PC-9 (cell line): ENCODE measurements at regions not wholly inside any gene's neighbourhood (a gene's known extent, or its start where the extent isn't known, plus 50 kb on each side); places are given as distances from the start of the nearest gene placed in this dataset.

Experiments
- BruUV-seq: library from RNA; stranded (reverse); fragments of 400-500 nt; replicated peaks from 2 replicates; lab custom pipeline; 2021; lab: Mats Ljungman, UMichigan
- CTCF ChIA-PET: fragments of 300-600 bp; sonication (Branson Sonifier 250); formaldehyde crosslinking; loops from one replicate; lab custom pipeline; 2022; ENCODE audit warnings: antibody characterized with exemption; lab: Charles Lee
- POLR2A ChIA-PET: fragments of 300-600 bp; sonication (Branson Sonifier 250); formaldehyde crosslinking; loops from one replicate; lab custom pipeline; 2022; ENCODE audit warnings: antibody characterized with exemption; ENCODE audit not compliant: unreplicated experiment; lab: Charles Lee
- DNase-seq, 2 experiments: peaks; one replicate each; pipeline versions ENCODE4 v3.0.0 to v3.0.0-alpha.2; 2015 to 2022; ENCODE audit warnings: mixed read lengths in 1 of 2
- H2AFZ ChIP-seq: fragments of 200-600 bp; sonication (generic); 2 replicates; pipeline ENCODE4 v1.8.1; 2017; ENCODE audit warnings: antibody characterized with exemption
- H3F3A ChIP-seq: fragments of 200-600 bp; sonication (generic); 2 replicates; pipeline ENCODE4 v1.8.1; 2017; ENCODE audit warnings: antibody characterized with exemption, mild to moderate bottlenecking, low read depth; ENCODE audit not compliant: insufficient read depth
- H3K27ac ChIP-seq: fragments of 200-600 bp; sonication (generic); 2 replicates; pipeline ENCODE4 v1.6.1; 2016; ENCODE audit warnings: mixed run types
- H3K27me3 ChIP-seq: fragments of 200-600 bp; sonication (generic); 2 replicates; pipeline ENCODE4 v1.6.1; 2016; ENCODE audit warnings: low read depth, mixed run types; ENCODE audit not compliant: insufficient read depth
- H3K36me3 ChIP-seq: fragments of 200-600 bp; sonication (generic); 2 replicates; pipeline ENCODE4 v1.6.1; 2016; ENCODE audit warnings: low read depth, mixed run types
- H3K4me1 ChIP-seq: fragments of 200-600 bp; sonication (generic); replicated peaks from 2 replicates; pipeline ENCODE4 v1.6.1; 2016; ENCODE audit warnings: mixed run types; ENCODE audit not compliant: insufficient read depth
- H3K4me2 ChIP-seq: fragments of 200-600 bp; sonication (generic); 2 replicates; pipeline ENCODE4 v1.6.1; 2017; ENCODE audit warnings: mixed run types
- H3K4me3 ChIP-seq: fragments of 200-600 bp; sonication (generic); 2 replicates; pipeline ENCODE4 v1.6.1; 2016; ENCODE audit warnings: mixed run types
- H3K79me2 ChIP-seq: fragments of 200-600 bp; sonication (generic); 2 replicates; pipeline ENCODE4 v1.6.1; 2017; ENCODE audit warnings: low read depth, mixed run types
- H3K9me2 ChIP-seq: fragments of 200-600 bp; sonication (generic); 2 replicates; pipeline ENCODE4 v1.8.1; 2017; ENCODE audit warnings: mild to moderate bottlenecking; ENCODE audit not compliant: insufficient read depth
- H3K9me3 ChIP-seq: fragments of 200-600 bp; sonication (generic); 2 replicates; pipeline ENCODE4 v1.8.1; 2016; ENCODE audit warnings: low read depth; ENCODE audit not compliant: insufficient read depth
- H4K20me1 ChIP-seq: fragments of 200-600 bp; sonication (generic); 2 replicates; pipeline ENCODE4 v1.8.1; 2017; ENCODE audit not compliant: insufficient read depth
- EZH2 ChIP-seq: fragments of 200-600 bp; sonication (generic); IDR thresholded peaks from 2 replicates; pipeline ENCODE4 v1.8.0; 2017; ENCODE audit warnings: antibody characterized with exemption, low read depth
- intact Hi-C: fragments of 100-400 bp; cut with micrococcal nuclease; formaldehyde crosslinking; loops from one replicate; pipeline ENCODE4 v1.10.0; 2022; ENCODE audit not compliant: unreplicated experiment
- TF ChIP-seq, protein P1 (sequence below): fragments of 200-600 bp; sonication (generic); conservative IDR thresholded peaks from 2 replicates; pipeline ENCODE4 v1.6.1; 2017; ENCODE audit warnings: mixed run types, antibody characterized with exemption, mild to moderate bottlenecking, moderate library complexity

DNA sequence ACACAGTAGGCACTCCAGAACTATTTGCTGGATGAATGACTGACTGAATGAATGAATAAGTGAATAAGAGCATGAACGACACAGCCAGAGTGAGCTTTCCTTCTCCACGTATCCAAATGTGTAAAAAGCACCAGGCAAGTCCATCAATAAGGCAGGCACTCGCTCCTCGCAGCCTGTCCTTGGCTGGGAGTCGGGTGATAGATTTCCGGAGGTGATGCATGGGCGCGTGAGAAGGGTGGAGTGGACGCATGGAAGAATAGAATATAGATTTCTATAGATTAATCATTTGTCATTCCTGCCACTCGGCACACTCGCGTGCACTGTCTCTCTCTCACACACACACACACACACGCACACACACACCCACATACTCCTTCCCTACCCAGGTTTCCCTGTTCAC lies 164.3 kb upstream of the ZC3H12A start:
- H3K9me2 ChIP-seq: no peaks in the 10 kb centered on the region
- no peaks in the 10 kb centered on the region for H3K4me1 ChIP-seq
- H3K4me2 ChIP-seq: no peak overlapping the region
- no peaks in the 10 kb centered on the region for H3F3A ChIP-seq
- no peaks in the 10 kb centered on the region for H3K36me3 ChIP-seq
- no peak overlapping the region for H2AFZ ChIP-seq
- no TSS peak for BruUV-seq
- no peaks in the 10 kb centered on the region for H3K9me3 ChIP-seq
- no peaks in the 10 kb centered on the region for H4K20me1 ChIP-seq
- no peak overlapping the region for H3K27ac ChIP-seq
- no peaks in the 10 kb centered on the region for H3K79me2 ChIP-seq
- ChIA-PET CTCF (no interaction called here), POLR2A (no interaction called here)
- DNase-seq: no peak
- intact Hi-C loops: no loop called here
- H3K4me3 ChIP-seq: no peak overlapping the region
- peaks cover 89% of the 10 kb centered on the region for H3K27me3 ChIP-seq
- TF ChIP-seq, protein P1, sequence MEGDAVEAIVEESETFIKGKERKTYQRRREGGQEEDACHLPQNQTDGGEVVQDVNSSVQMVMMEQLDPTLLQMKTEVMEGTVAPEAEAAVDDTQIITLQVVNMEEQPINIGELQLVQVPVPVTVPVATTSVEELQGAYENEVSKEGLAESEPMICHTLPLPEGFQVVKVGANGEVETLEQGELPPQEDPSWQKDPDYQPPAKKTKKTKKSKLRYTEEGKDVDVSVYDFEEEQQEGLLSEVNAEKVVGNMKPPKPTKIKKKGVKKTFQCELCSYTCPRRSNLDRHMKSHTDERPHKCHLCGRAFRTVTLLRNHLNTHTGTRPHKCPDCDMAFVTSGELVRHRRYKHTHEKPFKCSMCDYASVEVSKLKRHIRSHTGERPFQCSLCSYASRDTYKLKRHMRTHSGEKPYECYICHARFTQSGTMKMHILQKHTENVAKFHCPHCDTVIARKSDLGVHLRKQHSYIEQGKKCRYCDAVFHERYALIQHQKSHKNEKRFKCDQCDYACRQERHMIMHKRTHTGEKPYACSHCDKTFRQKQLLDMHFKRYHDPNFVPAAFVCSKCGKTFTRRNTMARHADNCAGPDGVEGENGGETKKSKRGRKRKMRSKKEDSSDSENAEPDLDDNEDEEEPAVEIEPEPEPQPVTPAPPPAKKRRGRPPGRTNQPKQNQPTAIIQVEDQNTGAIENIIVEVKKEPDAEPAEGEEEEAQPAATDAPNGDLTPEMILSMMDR: no peak
- TF ChIP-seq EZH2: no peak

GRCh38 chr1:37315371-37315846 lies 159.0 kb upstream of the ZC3H12A start:
- H3K36me3 ChIP-seq: no peaks in the 10 kb centered on the region
- CTCF ChIA-PET: no interaction called here
- H3K4me3 ChIP-seq: no peak overlapping the region
- BruUV-seq: no TSS peak
- no peak overlapping the region for H3K27ac ChIP-seq
- POLR2A ChIA-PET: no interaction called here
- no peak overlapping the region for H3K4me2 ChIP-seq
- H3K27me3 ChIP-seq: peaks cover 86% of the 10 kb centered on the region
- H3F3A ChIP-seq: no peaks in the 10 kb centered on the region
- no peaks in the 10 kb centered on the region for H3K9me3 ChIP-seq
- H3K79me2 ChIP-seq: no peaks in the 10 kb centered on the region
- intact Hi-C loops: no loop called here
- no peaks in the 10 kb centered on the region for H4K20me1 ChIP-seq
- no peak for TF ChIP-seq EZH2
- TF ChIP-seq, protein P1: no peak
- no peaks in the 10 kb centered on the region for H3K4me1 ChIP-seq
- H2AFZ ChIP-seq: no peak overlapping the region
- no peaks in the 10 kb centered on the region for H3K9me2 ChIP-seq
- DNase-seq: no peak

GRCh38 chr1:37317870-37318467 lies 156.4 kb upstream of the ZC3H12A start:
- no peak for TF ChIP-seq EZH2
- TF ChIP-seq, protein P1: no peak
- Histone ChIP-seq H3K4me1 (no peaks in the 10 kb centered on the region), H3K27me3 (peaks cover 76% of the 10 kb centered on the region), H3K79me2 (no peaks in the 10 kb centered on the region), H3K9me3 (no peaks in the 10 kb centered on the region), H3K4me2 (no peak overlapping the region), H3F3A (no peaks in the 10 kb centered on the region), H2AFZ (no peak overlapping the region), H3K27ac (no peak overlapping the region), H3K9me2 (no peaks in the 10 kb centered on the region), H3K4me3 (no peak overlapping the region), H4K20me1 (no peaks in the 10 kb centered on the region), H3K36me3 (no peaks in the 10 kb centered on the region)
- intact Hi-C loops: no loop called here
- ChIA-PET POLR2A (no interaction called here), CTCF (no interaction called here)
- DNase-seq: no peak
- BruUV-seq: no TSS peak
